ENCODE measurements at regions not wholly inside any gene's neighbourhood (a gene's known extent, or its start where the extent isn't known, plus 50 kb on each side); places are given as distances from the start of the nearest gene placed in this dataset.
"Not testable (repeated sequence)": the region's sequence is repeated elsewhere in the genome, so short reads cannot be mapped to it uniquely, and the experiment has no call there.

DNA sequence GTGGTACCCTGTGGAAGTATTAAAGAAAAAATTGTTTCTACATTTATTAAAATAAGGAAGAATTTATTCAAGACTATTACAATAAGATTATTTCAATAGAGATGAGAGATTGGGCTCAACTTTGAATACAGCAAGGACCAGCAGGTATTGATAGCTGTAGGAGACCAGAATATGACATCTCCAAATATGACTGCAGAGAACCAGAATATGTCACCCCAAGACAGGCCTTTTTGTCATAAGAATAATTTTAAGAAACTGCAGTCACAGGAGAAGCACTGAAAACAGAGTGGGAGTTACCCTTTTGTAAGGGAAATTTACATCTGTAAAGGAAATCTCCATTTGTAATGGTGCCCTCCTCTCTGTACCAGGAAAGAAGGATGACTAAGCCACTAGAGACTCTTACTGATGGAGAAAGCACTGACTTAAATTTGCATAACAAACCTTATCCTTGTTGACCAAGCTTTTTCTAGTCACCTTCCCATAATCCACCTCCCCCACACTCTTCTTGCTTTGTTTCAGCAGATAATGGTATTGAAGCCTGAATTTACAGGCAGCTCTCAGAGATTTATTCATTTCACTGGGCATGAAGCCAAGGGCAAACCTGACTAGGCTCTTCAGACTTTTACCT is 145.1 kb upstream of the RMP24 start:
- no peak for DNase-seq

- no peak for DNase-seq
Measured at GRCh38 chr18:35827903-35828275, 144.6 kb upstream of the RMP24 start.

DNA sequence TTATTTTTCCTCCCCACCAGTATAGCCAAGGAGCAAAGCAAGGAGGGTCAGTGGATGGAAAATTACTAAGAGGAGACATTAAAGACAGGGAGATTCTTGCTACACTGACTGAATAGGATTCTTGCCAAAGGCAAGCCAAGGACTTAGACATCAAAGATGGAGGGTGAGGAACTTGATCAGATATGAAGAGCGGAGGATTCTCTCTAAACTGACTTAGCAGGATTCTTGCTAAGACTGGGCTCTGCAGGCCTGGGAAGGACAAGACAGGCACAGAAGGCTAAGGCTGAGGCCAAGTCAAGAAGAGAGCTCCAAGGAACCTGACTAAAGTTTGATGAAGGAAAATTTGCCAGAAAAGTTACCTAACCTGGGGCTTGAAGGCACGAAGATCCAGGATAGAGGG is 143.9 kb upstream of the RMP24 start:
- no peak for DNase-seq

- DNase-seq, result no peak
Measured at GRCh38 chr18:35835366-35835765, 137.1 kb upstream of the RMP24 start.

DNA sequence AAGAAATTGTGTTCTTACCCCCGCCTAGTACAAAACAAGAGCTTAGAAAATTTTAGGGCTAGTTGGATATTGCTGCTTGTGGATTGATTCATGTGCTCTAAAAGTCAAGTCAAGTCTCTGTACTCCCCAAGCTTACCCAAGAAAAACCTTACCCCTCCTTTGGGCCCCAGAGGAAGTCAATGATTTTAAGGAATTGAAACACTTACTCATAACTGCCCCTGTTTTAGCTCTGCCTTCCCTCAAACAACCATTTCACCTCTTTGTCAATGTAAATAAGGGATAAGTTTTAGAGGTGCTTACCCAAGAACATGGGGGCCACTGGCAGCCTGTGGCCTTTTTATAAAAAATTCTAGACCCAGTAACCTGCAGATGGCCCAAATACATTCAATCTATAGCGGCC is 136.6 kb upstream of the RMP24 start:
- DNase-seq, result no peak

DNA sequence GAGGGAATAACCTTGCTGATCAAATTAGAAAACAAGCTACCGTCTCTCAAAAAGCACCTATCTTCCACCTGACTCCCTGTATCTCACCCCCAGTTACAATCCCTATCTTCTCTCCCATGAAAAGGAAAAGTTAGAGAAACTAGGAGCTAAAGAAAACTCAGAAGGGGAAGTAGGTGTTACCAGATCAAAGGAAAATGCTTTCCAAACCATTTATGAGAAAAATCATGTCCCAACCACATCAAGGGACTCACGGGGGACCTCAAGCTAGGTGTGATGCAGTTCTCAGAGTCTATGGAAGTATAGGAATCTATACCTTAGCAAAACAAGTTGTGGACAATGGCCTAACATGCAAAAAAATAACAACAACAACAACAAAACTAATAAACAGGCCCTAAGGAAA is 135.5 kb upstream of the RMP24 start:
- DNase-seq, result no peak

GRCh38 chr18:35837922-35838496 is 134.5 kb upstream of the RMP24 start:
- no peak for DNase-seq

DNA sequence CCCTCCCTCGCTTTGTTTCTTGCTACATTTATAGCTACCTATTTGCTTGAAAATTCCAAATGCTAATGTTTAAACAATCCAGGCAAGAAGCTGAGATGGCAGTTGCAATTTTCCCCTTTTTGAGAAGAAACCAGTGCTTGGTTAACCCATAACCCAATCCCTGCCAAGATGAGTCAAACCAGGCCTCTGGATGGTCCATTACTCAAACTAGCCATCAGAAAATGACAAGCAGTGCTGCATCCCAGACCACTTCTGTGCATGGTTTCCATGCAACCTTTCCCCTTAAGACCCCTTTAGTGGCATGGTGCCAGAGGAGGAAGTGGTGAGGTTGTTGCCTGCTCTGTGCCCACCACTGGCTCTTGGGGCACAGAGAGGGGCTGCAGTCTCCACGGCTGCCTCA is 131.2 kb upstream of the RMP24 start:
- DNase-seq, result no peak

DNA sequence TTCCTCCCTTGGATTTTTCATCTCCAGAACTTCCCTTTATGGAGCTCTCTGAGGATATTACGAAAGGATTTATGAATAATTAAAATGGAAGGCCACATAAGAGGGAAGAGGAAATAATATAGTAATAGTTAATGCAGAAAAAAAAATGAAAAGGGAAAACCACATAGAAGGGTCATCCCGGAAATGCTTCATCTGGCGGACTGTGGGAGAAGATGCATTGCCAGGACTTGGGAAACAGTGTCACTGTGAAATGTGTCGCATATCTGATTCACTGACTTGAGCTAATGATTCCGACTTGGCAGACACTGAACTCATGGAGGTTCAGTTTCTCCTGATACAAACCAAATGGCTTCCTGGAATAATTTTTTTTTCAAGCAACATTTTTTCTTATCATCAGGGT is 129.9 kb upstream of the RMP24 start:
- DNase-seq, result no peak

GRCh38 chr18:35848321-35848720 is 124.2 kb upstream of the RMP24 start:
- DNase-seq, result not testable (repeated sequence)

GRCh38 chr18:35849241-35849640 is 123.2 kb upstream of the RMP24 start:
- DNase-seq, result not testable (repeated sequence)

GRCh38 chr18:35851286-35851970 is 121.1 kb upstream of the RMP24 start:
- DNase-seq, result no peak

DNA sequence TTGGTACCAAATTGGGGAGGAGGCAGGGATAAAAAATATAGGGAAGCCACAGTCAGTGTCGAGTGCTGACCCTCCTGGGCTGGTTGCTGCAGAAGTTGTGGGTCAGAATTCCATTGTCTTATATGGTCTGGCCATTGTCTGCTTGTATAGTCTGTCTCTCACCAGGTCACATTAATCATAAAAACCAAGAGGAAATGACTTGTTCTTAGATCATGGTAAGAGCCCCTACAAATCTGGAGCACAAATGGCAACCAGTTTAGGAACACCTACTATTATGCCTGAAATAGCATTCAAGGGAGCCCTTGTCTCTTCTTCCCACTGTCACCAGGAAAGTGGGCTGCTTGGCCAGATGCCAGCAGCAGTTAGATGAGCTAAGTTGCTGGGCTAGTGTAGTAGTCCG is 119.7 kb upstream of the RMP24 start:
- no peak for DNase-seq

DNA sequence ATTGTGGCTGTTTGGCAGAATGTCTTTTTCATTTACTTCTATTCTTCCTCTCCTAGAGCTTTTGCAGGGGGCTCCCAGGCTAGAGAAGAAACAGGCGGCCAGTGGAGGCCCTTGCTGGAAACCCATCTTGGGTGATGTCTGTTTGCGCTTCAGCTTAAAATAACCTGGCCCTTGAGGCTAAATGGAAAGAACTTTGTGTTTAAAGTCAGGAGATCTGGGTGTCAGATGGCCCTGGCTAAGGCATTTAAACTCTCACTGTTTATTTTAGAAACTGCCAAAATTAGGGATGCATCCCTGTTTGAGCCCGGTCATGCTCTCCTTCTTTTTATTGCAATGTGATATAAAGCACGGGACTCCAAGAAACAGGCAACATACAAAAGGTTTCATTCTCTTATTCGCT is 118.4 kb upstream of the RMP24 start:
- no peak for DNase-seq

GRCh38 chr18:35856178-35856577 is 116.3 kb upstream of the RMP24 start:
- DNase-seq, result no peak

DNA sequence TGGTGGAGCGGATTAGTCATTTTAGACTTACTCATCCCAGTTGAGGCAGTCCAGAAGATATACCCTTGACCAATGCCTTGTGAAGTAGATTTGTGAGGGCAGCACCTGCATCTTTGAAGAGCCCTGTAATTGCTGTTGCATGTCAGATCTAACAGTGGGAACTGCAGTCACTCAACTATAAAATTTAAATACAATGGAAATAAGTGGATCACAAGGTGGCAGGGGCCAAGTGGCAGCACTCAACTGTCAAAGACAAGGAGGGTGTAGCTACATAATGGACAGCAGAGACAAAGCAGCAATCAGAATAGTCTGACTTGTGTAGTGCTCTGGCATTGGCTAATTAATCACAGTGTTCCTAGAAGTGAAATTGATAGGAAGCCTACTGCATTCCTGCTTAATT is 115.8 kb upstream of the RMP24 start:
- DNase-seq, result not testable (repeated sequence)

- not testable (repeated sequence) for DNase-seq
Measured at GRCh38 chr18:35857581-35857980, 114.9 kb upstream of the RMP24 start.

DNA sequence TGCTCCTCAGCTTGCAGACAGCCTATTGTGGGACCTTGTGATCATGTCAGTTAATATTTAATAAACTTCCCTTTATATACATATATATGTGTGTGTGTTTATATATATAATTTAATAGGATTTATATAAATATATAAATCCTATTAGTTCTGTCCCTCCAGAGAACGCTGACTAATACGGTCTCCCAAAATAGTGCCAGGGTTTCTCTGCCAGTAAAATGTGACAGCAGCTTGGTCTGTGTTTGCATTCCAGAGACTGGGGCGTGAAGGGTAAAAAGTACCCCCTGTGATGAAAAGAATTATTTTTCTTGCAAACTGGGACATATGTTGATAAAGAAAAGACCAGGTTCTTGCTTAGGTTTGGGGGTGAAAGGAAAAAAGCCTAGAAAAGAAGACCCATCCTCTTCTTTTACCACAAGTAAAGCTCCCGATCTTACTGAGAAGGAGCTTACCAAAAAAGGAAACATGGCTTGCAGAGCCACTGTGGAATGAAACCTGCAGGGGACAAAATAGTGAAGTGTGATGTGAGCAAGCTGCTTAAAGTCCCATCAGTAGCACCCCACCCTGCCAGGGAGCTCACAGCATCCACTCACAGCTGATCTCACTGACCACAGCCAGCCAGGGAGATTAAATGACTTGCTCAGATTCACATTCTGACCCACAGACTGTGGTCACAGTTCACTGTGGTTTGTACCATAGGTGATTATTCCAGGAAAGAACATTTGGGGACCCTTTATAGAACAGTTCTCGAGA is 110.9 kb upstream of the RMP24 start:
- DNase-seq, result no peak

GRCh38 chr18:35862119-35862640 is 110.3 kb upstream of the RMP24 start:
- no peak for DNase-seq

GRCh38 chr18:35864916-35865315 is 107.6 kb upstream of the RMP24 start:
- no peak for DNase-seq

DNA sequence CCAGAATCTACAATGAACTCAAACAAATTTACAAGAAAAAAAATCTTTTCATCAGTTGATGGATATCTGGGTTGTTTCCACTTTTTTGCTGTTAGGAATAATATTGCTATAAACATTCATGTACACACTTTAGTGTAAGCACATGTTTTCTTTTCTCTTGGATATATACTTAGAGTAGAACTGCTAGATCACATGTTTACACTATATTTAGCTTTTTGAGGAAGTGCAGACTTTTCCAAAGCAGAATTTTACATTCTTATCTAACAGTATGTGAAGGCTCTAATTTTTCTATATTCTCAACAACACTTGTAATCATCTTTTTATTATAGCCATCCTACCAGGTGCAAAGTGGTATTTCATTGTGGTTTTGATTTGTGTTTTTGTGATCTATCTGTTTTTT is 103.6 kb upstream of the RMP24 start:
- no peak for DNase-seq

GRCh38 chr18:35871337-35871736 is 101.1 kb upstream of the RMP24 start:
- no peak for DNase-seq

- DNase-seq, result no peak
Measured at GRCh38 chr18:35875566-35875965, 96.9 kb upstream of the RMP24 start.

Data from tongue (tissue), 1 donor.